ENCODE measurements at regions not wholly inside any gene's neighbourhood (a gene's known extent, or its start where the extent isn't known, plus 50 kb on each side); places are given as distances from the start of the nearest gene placed in this dataset.

DNA sequence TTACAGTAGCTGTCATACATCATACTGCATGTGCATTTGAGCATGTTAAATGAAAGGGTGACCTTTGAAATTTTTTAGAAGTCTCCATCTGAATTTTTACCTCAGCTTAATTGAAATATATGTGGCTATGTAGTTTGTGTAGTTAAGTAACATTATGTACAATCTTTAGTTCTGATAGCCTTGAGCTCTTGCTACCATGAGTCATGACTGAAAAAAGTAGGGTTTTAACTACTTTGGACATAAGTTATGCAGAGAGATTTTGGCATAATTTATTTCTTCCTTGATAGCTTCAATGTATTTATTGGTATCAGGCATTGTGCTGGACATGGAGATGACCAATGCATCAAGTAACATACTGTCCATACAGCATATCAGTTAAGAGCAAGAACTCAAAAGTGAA lies 376.5 kb upstream of the ZNF717 start:
- intact Hi-C loops (cut with micrococcal nuclease) = no loop called here
- Mint-ChIP-seq H3K4me3 (no peak overlapping the region), H3K27ac (no peak overlapping the region), H3K9me3 (peaks cover 5% of the 10 kb centered on the region), H3K4me1 (ENCODE audit: low read depth) (no peaks in the 10 kb centered on the region), H3K27me3 (ENCODE audit: low read depth) (no peaks in the 10 kb centered on the region), H3K36me3 (ENCODE audit: low read depth) (no peaks in the 10 kb centered on the region)
- no peak for DNase-seq
- CTCF ChIA-PET = interaction anchor here (0.5 kb wide), 1 partner anchor 1288 kb away, joined by 3 read pairs; no protein-coding TSS in a partner anchor

DNA sequence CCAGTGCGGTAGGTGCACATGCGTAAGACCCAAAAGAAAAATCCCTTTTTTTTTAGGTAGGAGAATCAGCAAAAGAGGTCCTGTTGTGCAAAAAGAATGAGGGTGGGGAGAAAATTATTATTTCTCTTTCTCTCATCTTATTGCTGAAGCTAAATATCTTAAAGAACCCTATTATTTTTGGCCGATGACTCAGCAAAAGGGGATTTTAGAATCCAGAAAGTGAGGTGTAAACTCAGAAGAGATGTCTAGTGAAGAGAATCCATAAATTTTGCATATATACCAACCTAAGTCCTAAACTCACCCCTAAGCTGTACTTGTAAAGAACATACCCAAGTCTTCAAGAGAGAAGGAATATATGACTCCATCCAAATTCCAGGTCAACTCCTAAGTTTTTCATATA lies 386.3 kb upstream of the ZNF717 start:
- intact Hi-C loops (cut with micrococcal nuclease) = no loop called here
- H3K27me3 Mint-ChIP-seq (ENCODE audit: low read depth) = no peaks in the 10 kb centered on the region
- no peaks in the 10 kb centered on the region for H3K4me1 Mint-ChIP-seq (ENCODE audit: low read depth)
- H3K9me3 Mint-ChIP-seq = peaks cover 7% of the 10 kb centered on the region
- no peak for DNase-seq
- CTCF ChIA-PET = no interaction called here
- no peak overlapping the region for H3K27ac Mint-ChIP-seq
- no peaks in the 10 kb centered on the region for H3K36me3 Mint-ChIP-seq (ENCODE audit: low read depth)
- H3K4me3 Mint-ChIP-seq = no peak overlapping the region

- intact Hi-C loops (cut with micrococcal nuclease) = no loop called here
Observed at GRCh38 chr3:76177610-76178009, 392.3 kb upstream of the ZNF717 start.

GRCh38 chr3:76178412-76178811 lies 393.1 kb upstream of the ZNF717 start:
- H3K9me3 Mint-ChIP-seq = peaks cover 10% of the 10 kb centered on the region
- intact Hi-C loops (cut with micrococcal nuclease) = no loop called here
- H3K4me3 Mint-ChIP-seq = no peak overlapping the region
- no peaks in the 10 kb centered on the region for H3K36me3 Mint-ChIP-seq (ENCODE audit: low read depth)
- H3K27me3 Mint-ChIP-seq (ENCODE audit: low read depth) = no peaks in the 10 kb centered on the region
- H3K4me1 Mint-ChIP-seq (ENCODE audit: low read depth) = no peaks in the 10 kb centered on the region
- no peak overlapping the region for H3K27ac Mint-ChIP-seq
- DNase-seq = no peak
- CTCF ChIA-PET = interaction anchor here (0.7 kb wide), 1 partner anchor 14 kb away, joined by 3 read pairs; no protein-coding TSS in a partner anchor

More at GRCh38 chr3:76177610-76178009, 392.3 kb upstream of the ZNF717 start:
- DNase-seq = no peak
- Mint-ChIP-seq H3K4me1 (ENCODE audit: low read depth) (no peaks in the 10 kb centered on the region), H3K9me3 (peaks cover 10% of the 10 kb centered on the region), H3K36me3 (ENCODE audit: low read depth) (no peaks in the 10 kb centered on the region), H3K4me3 (no peak overlapping the region), H3K27me3 (ENCODE audit: low read depth) (no peaks in the 10 kb centered on the region), H3K27ac (no peak overlapping the region)
- CTCF ChIA-PET = interaction anchor here (0.7 kb wide), 1 partner anchor 13 kb away, joined by 3 read pairs; no protein-coding TSS in a partner anchor

- Mint-ChIP-seq H3K27ac (no peak overlapping the region), H3K36me3 (ENCODE audit: low read depth) (no peaks in the 10 kb centered on the region), H3K9me3 (peaks cover 8% of the 10 kb centered on the region), H3K4me1 (ENCODE audit: low read depth) (no peaks in the 10 kb centered on the region), H3K27me3 (ENCODE audit: low read depth) (no peaks in the 10 kb centered on the region), H3K4me3 (no peak overlapping the region)
- DNase-seq = no peak
- CTCF ChIA-PET = no interaction called here
- intact Hi-C loops (cut with micrococcal nuclease) = no loop called here
Observed at GRCh38 chr3:76181213-76181612, 395.9 kb upstream of the ZNF717 start.

- no peak for DNase-seq
- H3K36me3 Mint-ChIP-seq (ENCODE audit: low read depth) = no peaks in the 10 kb centered on the region
- H3K4me1 Mint-ChIP-seq (ENCODE audit: low read depth) = no peaks in the 10 kb centered on the region
- H3K9me3 Mint-ChIP-seq = peaks cover 11% of the 10 kb centered on the region
- H3K27me3 Mint-ChIP-seq (ENCODE audit: low read depth) = no peaks in the 10 kb centered on the region
- H3K4me3 Mint-ChIP-seq = no peak overlapping the region
- CTCF ChIA-PET = no interaction called here
- H3K27ac Mint-ChIP-seq = no peak overlapping the region
- intact Hi-C loops (cut with micrococcal nuclease) = no loop called here
Observed at GRCh38 chr3:76198086-76198485, 412.7 kb upstream of the ZNF717 start.

DNA sequence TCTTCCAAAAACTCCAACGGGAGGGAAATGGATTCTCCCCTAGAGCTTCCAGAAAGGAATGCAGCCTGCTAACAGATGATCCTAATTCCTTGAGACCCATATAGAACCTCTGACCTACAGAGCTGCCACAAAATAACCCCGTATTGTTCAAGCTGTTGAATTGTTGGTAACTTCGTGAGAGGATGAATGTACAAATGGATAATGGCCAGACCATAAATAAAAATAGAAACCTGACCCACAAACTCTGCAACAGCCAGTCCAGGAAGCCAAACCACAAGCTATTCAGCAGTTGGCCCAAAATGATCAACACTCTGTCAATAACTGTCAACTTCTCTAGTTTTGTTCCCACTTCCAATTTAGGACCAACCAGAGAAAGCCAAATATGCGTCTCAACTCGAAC lies 414.0 kb upstream of the ZNF717 start:
- no peak overlapping the region for H3K4me3 Mint-ChIP-seq
- H3K36me3 Mint-ChIP-seq (ENCODE audit: low read depth) = no peaks in the 10 kb centered on the region
- intact Hi-C loops (cut with micrococcal nuclease) = no loop called here
- no peak overlapping the region for H3K27ac Mint-ChIP-seq
- peaks cover 15% of the 10 kb centered on the region for H3K9me3 Mint-ChIP-seq
- DNase-seq = no peak
- H3K27me3 Mint-ChIP-seq (ENCODE audit: low read depth) = no peaks in the 10 kb centered on the region
- CTCF ChIA-PET = no interaction called here
- H3K4me1 Mint-ChIP-seq (ENCODE audit: low read depth) = no peaks in the 10 kb centered on the region

DNA sequence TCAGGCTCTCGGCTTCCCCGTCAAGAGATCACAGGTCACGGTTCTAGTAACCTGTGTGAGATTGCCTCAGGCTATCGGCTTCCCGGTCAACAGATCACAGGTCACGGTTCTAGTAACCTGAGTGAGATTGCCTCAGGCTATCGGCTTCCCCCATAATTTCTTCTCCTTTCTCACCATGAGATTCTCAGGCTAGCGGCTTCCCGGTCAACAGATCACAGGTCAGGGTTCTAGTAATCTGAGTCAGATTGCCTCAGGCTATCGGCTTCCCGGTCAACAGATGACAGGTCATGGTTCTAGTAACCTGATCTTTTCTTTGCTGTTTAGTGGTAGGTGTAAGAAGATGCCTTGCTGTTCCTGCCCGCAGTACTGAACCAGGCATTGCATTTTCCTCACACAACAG lies 418.2 kb upstream of the ZNF717 start:
- Mint-ChIP-seq H3K27me3 (ENCODE audit: low read depth) (no peaks in the 10 kb centered on the region), H3K4me1 (ENCODE audit: low read depth) (no peaks in the 10 kb centered on the region), H3K27ac (no peak overlapping the region), H3K36me3 (ENCODE audit: low read depth) (no peaks in the 10 kb centered on the region), H3K4me3 (no peak overlapping the region), H3K9me3 (peaks cover 17% of the 10 kb centered on the region)
- intact Hi-C loops (cut with micrococcal nuclease) = no loop called here
- no peak for DNase-seq
- CTCF ChIA-PET = interaction anchor here (0.6 kb wide), 1 partner anchor 1034 kb away, joined by 3 read pairs; no protein-coding TSS in a partner anchor

DNA sequence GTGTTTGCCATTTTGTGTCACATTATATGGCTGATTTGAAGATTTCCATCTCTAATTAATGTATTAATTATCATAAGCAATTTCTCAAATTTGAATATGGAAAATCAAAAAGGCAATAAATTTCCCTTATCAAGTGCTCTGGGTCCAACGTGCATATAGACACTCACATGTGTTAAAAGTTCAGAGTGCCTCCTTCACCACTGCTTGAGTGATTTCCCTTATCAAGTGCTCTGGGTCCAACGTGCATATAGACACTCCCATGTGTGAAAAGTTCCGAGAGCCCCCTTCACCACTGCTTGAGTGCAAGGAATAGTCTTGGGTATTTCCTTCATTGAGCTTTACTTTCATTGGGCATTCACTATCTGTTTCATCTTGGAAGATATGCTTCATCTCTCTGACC lies 421.0 kb upstream of the ZNF717 start:
- DNase-seq = no peak
- H3K27ac Mint-ChIP-seq = no peak overlapping the region
- H3K27me3 Mint-ChIP-seq (ENCODE audit: low read depth) = no peaks in the 10 kb centered on the region

DNA sequence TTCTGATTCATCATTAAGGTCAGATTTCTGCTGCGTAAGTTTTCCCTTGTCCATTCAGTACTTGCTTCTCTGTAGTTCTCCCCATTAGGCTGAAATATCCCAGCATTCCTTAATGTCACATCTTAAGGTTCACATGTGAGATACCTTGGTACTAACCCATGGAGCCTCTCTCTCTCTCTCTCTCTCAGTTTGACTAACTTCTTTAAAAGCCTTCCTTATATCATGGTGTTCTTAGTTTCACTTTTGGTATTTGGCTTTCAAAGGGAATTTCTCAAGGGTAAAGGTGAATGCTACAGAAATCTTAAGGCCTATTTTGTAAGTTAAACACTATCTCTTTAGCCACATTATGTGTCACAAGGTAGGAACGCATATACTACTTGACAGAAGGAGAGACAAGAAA lies 427.3 kb upstream of the ZNF717 start:
- CTCF ChIA-PET = no interaction called here
- DNase-seq = no peak
- Mint-ChIP-seq H3K4me1 (ENCODE audit: low read depth) (no peaks in the 10 kb centered on the region), H3K9me3 (peaks cover 23% of the 10 kb centered on the region), H3K36me3 (ENCODE audit: low read depth) (no peaks in the 10 kb centered on the region), H3K27ac (no peak overlapping the region), H3K27me3 (ENCODE audit: low read depth) (no peaks in the 10 kb centered on the region), H3K4me3 (no peak overlapping the region)
- intact Hi-C loops (cut with micrococcal nuclease) = no loop called here

More for the DNA sequence above, 421.0 kb upstream of the ZNF717 start:
- H3K9me3 Mint-ChIP-seq = peaks cover 12% of the 10 kb centered on the region
- CTCF ChIA-PET = no interaction called here
- H3K36me3 Mint-ChIP-seq (ENCODE audit: low read depth) = no peaks in the 10 kb centered on the region
- H3K4me3 Mint-ChIP-seq = no peak overlapping the region
- intact Hi-C loops (cut with micrococcal nuclease) = no loop called here
- H3K4me1 Mint-ChIP-seq (ENCODE audit: low read depth) = no peaks in the 10 kb centered on the region

DNA sequence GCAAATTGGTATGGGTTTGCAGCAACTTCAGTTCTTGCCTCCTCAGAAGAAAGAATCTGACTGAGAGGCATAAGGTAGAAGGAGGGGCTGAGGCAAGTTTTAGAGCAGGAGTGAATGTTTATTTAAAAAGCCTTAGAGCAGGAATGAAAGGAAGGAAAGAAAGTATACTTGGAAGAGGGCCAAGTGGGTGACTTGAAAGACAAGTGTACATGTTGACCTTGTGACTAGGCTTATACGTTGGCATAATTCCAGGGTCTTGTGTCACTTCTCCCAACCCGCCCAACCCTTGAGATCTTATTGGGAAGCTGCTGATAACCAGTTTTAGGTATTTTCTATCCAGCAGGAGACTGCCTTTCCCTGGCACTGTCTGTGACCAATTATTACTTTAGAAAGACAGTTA lies 436.9 kb upstream of the ZNF717 start:
- DNase-seq = no peak
- Mint-ChIP-seq H3K4me1 (ENCODE audit: low read depth) (no peaks in the 10 kb centered on the region), H3K36me3 (ENCODE audit: low read depth) (no peaks in the 10 kb centered on the region), H3K27me3 (ENCODE audit: low read depth) (no peaks in the 10 kb centered on the region), H3K9me3 (peaks cover 23% of the 10 kb centered on the region), H3K27ac (no peak overlapping the region), H3K4me3 (no peak overlapping the region)
- CTCF ChIA-PET = no interaction called here
- intact Hi-C loops (cut with micrococcal nuclease) = no loop called here

DNA sequence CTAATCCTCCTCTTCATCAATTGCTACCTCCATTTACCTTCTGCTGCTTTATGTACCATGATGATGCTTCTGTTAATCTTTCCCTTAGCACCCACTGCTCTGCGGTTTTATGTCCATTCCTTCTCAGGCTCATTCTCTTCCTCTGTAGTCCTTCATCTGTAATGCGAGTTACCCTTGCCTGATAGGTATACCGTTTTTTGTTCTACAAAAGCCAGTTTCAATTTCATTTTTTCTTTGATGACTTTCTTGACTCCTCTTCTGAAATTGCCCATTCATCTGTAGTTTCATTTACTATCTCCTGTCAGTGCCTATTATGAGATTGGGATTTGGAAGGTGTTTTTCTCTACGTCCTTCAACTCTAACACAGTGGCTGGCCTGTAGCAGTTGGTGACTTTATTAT lies 445.9 kb upstream of the ZNF717 start:
- CTCF ChIA-PET = no interaction called here
- Mint-ChIP-seq H3K27ac (no peak overlapping the region), H3K36me3 (ENCODE audit: low read depth) (no peaks in the 10 kb centered on the region), H3K4me3 (no peak overlapping the region), H3K9me3 (peaks cover 3% of the 10 kb centered on the region), H3K4me1 (ENCODE audit: low read depth) (no peaks in the 10 kb centered on the region), H3K27me3 (ENCODE audit: low read depth) (no peaks in the 10 kb centered on the region)
- DNase-seq = no peak
- intact Hi-C loops (cut with micrococcal nuclease) = no loop called here

DNA sequence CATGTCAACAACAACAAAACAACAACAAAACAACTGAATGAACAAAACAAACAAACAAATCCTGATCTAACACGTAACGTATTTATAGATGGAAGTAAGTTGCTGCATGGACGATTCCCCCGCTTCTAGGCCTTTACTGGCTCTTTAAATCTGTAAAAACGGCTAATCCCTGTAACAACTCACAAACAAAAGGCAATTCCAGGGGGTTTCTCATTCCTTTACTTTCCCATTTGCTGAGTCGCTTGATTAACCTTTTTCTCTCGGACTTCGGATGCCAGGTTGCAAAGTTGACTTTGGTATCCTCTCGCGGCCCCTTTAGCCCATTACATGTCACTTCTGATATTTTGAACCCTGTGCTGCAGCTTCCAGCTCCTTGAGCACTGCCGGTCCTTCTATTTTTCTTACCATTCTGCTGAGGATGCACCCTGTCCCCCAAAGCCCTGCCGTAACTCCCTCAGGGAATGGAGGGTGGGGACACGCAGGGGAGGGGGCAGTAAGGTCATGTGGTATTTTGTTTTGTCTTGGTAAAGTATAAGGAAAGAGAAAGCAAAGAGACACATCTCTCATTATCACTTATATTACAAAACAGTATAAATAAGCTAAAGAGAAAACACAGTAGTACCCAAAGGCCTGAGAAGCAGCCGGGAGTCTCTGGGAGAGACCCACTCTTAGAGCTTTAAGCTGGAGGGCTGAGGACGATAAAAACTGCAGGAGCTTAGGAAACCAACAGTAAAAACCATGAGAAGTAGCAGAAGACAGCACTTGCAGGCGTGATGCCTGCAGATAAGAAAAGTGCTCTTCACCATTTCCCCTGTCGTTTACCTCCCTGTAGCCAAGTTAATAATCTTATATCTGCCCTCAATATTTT lies 457.8 kb upstream of the ZNF717 start:
- H3K27me3 Mint-ChIP-seq (ENCODE audit: low read depth) = no peaks in the 10 kb centered on the region
- intact Hi-C loops (cut with micrococcal nuclease) = no loop called here

More for the DNA sequence above, 457.8 kb upstream of the ZNF717 start:
- H3K9me3 Mint-ChIP-seq = peaks cover 6% of the 10 kb centered on the region
- H3K27ac Mint-ChIP-seq = no peak overlapping the region
- H3K4me3 Mint-ChIP-seq = no peak overlapping the region
- CTCF ChIA-PET = no interaction called here
- no peaks in the 10 kb centered on the region for H3K36me3 Mint-ChIP-seq (ENCODE audit: low read depth)
- DNase-seq = no peak
- no peaks in the 10 kb centered on the region for H3K4me1 Mint-ChIP-seq (ENCODE audit: low read depth)

Measured in activated naive CD4-positive, alpha-beta T cell treated with anti-CD3 and anti-CD28 coated beads for 36 hours (primary cell).